HG02623 (cell line): ENCODE measurements at regions not wholly inside any gene's neighbourhood (a gene's known extent, or its start where the extent isn't known, plus 50 kb on each side); places are given as distances from the start of the nearest gene placed in this dataset.
"Not testable (repeated sequence)": the region's sequence is repeated elsewhere in the genome, so short reads cannot be mapped to it uniquely, and the experiment has no call there.

Source experiments
- ATAC-seq: cut with Tn5 transposase; IDR thresholded peaks from one replicate; pipeline ENCODE4 v1.9.1; 2021; ENCODE audit warnings: moderate library complexity; ENCODE audit not compliant: unreplicated experiment

DNA sequence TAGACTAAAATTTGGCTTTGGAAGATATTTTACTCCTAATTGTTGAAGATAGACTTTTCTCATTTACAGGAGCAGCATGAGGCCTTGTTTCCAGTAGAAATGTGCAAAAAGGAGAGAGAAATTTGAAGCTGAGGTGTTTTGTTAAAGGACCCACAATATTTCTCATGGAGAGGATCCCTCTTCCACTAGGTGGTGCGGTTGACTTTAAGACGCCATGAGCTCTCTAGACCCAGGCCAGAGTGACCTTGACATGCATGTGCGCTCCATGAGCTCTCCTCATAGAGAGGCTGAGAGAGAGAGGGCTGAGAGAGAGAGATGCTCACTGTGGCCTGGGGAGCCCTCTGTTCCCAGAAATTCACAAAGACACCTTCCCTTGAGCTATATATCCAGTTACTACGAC lies 861.2 kb upstream of the EYS start:
- no peak for ATAC-seq

GRCh38 chr6:66561479-66561878 lies 854.5 kb upstream of the EYS start:
- no peak for ATAC-seq

- no peak for ATAC-seq
Observed at GRCh38 chr6:66558189-66558588, 851.2 kb upstream of the EYS start.

GRCh38 chr6:66556936-66557335 lies 849.9 kb upstream of the EYS start:
- ATAC-seq: no peak

GRCh38 chr6:66555082-66555481 lies 848.1 kb upstream of the EYS start:
- no peak for ATAC-seq

DNA sequence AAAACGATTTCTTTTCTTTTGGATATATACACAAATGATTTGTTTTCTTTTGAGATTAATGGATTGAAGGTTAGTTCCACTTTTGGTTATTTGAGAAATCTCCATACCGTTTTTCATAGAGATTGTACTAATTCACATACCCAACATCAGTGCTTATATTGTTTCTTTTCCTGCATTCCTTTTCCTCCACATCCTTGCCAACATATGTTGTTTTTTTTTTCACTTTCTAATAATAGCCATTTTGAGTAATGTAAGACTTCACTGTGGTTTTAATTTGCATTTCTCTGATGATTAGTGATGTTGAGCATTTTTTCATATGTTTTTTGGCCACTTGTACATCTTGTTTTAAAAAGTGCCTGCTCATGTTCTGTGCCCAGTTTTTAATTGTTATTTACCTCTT lies 846.4 kb upstream of the EYS start:
- no peak for ATAC-seq

DNA sequence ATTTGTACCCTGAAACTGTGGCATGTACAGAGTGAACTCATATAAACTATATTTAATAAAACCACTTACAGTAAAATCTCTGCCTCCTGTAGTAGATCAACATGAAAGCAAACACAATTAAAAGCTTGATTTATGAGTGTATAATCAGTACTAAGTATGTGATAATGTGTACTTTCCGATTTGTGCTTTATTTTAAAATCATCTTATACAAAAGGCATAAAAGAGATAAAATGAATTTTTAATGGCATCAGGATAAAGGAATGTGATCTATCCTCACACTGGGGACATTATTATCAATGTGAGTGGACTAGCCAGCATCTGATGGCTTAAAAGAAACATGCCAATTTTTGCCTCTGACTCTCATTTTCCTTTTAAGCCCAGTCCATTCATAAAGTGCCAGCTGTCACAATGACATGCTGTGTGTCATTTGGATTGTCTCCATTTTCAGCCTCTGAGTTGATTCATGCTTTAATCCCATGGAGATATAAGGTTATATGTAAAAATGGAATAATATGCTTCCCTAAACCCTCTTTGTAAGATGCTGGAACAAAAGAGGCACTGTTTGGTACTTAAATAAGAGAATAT lies 831.6 kb upstream of the EYS start:
- no peak for ATAC-seq

DNA sequence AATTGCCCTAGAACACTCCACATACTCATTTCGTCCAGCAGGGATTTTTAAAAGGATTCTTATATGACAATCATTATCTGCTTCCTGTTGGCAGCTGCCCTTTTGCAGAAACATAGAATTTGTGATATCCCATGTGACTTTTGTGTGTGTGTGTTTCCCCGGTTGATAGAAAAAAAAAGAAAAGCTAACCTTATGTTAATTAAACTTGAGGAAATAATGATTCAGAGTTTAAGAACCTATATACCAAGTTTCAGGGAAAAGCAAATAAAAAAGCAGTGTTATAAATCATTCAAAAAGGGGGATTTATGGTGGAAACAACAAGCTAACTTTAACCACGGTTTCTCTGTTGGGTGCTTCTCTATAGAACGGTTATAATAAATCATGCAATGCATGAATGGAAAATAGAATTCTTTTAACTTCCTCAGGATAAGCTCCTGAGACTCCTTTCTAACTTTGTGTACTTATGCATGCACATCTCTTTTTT lies 826.9 kb upstream of the EYS start:
- ATAC-seq: no peak

GRCh38 chr6:66526061-66526460 lies 819.0 kb upstream of the EYS start:
- no peak for ATAC-seq

- no peak for ATAC-seq
Observed at GRCh38 chr6:66522864-66523263, 815.8 kb upstream of the EYS start.

GRCh38 chr6:66516377-66516776 lies 809.4 kb upstream of the EYS start:
- ATAC-seq: no peak

DNA sequence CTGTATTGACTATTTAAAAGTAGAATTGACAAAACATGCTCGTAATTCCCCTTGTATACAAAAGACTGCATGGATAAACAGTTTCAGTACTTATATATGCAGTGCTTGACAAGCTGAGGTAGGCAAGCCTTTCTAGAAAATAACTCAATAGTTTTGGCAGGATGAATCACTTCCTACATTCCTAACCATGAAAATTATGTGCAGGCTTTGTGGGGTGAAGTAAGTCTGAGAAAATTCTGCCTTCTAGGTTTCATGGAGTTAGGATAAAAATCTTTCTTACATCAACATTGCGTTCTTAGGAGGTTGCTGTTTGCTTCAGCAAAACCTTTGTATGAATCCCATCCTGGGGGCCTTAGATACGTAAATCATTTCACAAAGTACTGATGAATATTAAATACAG lies 801.4 kb upstream of the EYS start:
- no peak for ATAC-seq

DNA sequence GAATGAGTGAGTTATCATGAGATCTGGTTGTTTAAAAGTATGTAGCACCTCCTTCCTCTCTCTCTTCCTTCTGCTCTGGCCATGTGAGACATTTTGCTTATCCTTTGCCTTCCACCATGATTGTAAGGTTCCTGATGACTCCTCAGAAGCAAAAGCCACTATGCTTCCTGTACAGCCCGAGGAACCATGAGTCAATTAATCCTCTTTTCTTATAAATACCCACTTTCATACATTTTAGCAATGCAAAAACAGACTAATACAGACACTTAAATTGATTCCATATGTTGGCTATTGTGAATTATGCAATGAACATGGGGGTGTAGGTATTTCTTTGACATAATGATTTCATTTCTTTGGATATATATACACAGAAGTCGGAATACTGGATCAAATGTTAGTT lies 792.8 kb upstream of the EYS start:
- ATAC-seq: no peak

DNA sequence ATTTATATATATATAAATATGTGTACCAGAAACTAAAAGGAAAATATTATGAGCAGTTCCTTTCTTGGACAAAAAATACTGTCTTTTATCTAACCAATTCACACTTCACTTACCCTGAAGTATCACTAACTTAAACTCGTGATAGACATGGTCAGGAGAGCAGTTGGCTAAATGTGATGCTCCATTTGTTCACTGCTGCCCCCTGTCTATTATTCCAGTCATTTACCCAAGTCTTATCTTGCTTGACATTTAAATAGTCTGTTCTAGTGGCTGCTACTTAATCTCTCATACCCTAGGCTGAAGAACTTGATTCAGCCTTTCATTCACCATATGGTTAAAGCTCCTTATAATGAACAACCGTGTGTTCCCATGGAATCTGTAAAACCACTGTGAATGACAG lies 789.6 kb upstream of the EYS start:
- ATAC-seq: no peak

GRCh38 chr6:66494643-66495042 lies 787.6 kb upstream of the EYS start:
- ATAC-seq: not testable (repeated sequence)

DNA sequence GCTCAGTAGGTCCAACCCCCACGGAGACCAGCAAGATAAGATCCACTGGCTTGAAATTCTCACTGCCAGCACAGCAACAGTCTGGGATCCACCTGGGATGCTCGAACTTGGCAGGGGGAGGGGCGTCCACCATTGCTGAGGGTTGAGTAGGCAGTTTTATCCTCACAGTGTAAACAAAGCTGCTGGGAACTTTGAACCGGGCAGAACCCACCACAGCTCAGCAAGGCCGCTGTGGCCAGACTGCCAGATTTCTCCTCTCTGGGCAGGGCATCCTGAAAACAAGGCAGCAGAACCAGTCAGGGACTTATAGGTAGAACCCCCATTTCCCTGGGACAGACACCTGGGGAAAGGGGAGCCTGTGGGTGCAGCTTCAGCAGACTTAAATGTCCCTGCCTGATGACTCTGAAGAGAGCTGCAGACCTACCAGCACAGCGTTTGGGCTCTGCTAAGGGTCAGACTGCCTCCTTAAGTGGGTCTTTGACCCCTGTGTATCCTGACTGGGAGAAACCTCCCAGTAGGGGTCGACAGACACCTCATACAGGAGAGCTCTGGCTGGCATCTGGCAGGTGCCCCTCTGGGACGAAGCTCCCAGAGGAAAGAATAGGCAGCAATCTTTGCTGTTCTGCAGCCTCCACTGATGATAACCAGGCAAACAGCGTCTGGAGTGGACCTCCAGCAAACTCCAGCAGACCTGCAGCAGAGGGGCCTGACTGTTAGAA lies 782.4 kb upstream of the EYS start:
- no peak for ATAC-seq

DNA sequence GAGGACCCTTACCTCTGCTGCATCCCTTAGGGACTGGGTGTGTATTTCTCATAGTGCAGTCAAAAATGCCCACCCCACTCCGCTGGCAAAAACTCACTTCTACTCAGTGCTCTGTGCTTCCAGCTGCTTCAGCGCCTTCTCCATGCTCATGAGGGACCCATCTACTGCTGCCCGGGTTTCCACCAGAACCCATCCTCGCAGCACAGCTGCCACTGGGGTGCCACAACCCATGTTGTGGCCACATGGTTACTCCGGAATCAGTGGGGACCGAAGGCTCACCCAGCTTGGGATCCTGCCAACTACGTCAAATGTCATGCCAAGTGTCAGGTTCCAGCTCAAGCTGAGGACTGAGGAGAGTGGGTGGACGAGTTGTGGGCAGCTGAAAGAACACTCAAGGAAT lies 774.2 kb upstream of the EYS start:
- ATAC-seq: no peak

- ATAC-seq: no peak
Observed at GRCh38 chr6:66478705-66479104, 771.7 kb upstream of the EYS start.

DNA sequence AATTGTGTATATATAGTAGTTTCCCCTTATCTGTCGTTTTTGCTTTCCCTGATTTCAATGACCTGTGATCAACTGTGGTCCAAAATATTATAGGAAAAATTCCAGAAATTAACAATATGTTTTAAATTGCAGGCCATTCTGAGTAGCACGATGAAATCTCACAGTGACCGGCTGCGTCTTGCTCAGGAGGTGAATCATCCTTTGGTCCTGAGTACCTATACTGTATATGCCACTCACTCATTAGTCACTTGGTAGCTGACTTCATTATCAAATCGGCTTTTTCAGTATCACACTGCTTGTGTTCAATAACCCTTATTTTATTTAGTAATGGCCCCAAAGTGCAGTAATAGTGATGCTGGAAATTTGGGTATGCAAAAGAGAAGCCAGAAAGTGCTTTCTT lies 728.3 kb upstream of the EYS start:
- no peak for ATAC-seq

GRCh38 chr6:66429210-66429609 lies 722.2 kb upstream of the EYS start:
- no peak for ATAC-seq

DNA sequence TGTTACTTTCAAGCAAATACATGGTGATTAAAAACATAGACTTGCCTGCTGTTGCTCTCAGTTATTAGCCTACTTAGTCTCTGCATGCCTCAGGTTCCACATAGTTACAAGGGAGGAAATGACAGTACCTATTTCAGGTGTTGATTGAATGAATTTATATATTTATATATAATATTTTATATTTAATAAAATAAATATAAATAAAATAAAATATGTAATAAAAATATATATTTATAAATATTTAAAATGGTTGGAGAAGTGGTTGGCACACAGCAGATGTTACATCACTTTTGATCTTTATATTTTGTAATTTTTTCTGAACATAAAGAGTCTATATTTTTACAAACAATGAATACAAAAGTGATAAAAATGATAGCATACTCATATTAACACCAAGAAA lies 716.0 kb upstream of the EYS start:
- ATAC-seq: no peak

DNA sequence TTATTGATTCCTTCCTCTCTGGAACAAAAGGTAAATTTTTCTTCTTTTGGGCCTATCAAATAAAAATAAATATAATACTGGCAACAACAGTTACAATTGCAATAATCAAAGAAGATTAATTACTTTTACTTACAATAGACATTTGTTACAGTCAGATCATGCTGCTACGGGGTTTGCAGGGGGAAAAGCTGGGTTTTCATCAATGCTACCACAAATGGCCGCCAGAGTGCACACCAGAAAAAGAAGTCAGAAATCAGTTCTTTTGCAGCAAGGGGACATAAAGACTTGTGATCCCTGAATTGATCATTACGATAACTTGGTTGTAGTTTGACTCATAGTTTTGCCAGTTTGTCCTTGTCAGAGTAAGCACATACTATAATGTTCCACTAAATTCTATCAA lies 714.5 kb upstream of the EYS start:
- ATAC-seq: no peak

DNA sequence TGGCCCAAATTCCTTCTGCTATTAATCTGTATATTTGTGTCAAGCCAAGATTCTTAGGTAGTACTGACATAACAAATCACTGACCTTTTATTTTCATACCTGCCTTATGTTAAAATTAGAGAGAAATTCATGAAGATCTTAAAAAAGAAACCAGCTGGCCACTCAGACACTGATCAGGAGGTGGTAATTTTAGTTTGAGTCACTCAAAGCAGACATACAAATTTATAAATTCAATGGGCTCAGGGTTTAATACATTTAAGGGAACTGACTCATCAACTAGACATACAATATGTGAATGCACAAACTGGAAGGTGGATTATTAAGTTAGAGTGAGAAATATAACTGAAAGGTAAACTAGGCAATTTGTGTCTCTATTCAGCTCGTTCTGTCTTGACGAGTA lies 711.9 kb upstream of the EYS start:
- ATAC-seq: no peak
